ES-I3 (cell line): ENCODE measurements at regions not wholly inside any gene's neighbourhood (a gene's known extent, or its start where the extent isn't known, plus 50 kb on each side); places are given as distances from the start of the nearest gene placed in this dataset.

Experiments used
- H3K36me3 ChIP-seq: 2 replicates; pipeline ENCODE4 v1.6.1; 2013; ENCODE audit warnings: mild to moderate bottlenecking, low read length, control low read depth, moderate library complexity; ENCODE audit not compliant: insufficient read depth
- H3K4me1 ChIP-seq: 2 replicates; pipeline ENCODE4 v1.6.1; 2013; ENCODE audit warnings: mild to moderate bottlenecking, control low read depth, low read length; ENCODE audit not compliant: insufficient read depth
- H3K9ac ChIP-seq: 2 replicates; pipeline ENCODE4 v1.6.1; 2013; ENCODE audit warnings: low read depth, mild to moderate bottlenecking, low read length, moderate library complexity
- H3K9me3 ChIP-seq: 2 replicates; pipeline ENCODE4 v1.6.1; 2013; ENCODE audit warnings: mild to moderate bottlenecking, low read length, moderate library complexity; ENCODE audit not compliant: control insufficient read depth, insufficient read depth

DNA sequence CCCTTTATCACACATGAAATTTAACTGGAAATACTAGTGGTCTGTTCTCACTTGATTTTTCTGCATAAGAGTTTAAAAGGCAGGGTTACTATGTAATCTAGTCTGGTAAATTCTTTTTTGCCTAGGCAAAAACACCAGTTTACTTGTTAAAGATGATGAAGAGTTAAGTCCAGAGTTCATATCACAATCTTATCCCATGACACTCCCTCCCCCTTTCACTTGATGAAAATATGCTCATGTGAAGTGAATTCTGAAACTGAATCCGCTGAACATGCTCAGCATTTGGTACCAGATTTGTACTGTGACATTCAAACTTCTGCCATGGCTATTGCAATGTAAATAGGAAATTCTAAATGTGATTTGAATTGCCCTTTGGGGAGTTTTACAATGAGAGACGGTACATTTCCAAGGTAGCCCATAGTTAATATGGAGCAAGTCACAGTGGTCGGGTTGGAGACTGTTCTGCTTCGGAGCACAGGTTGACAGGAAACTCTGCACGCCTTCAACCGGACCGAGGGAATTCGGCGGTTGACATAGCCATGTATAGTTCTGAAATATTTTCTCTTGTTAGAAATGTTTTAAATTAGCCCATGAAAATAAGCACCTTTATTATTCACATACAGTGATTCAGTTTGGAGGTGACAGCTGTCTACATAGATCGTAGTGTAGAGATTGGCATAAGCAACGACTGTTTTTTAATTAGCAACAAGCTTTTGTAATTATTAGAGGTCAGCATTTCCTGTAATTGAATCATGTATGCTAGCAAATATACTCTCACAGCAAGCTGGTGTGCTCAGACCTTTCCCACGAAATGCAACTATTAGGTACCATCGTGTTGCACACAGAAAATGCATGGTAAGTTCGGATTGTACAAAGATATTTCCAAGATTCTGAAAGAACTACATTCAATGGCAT is 768.6 kb upstream of the GOLIM4 start:
- H3K9me3 ChIP-seq = no peaks in the 10 kb centered on the region
- no peaks in the 10 kb centered on the region for H3K4me1 ChIP-seq
- no peak overlapping the region for H3K9ac ChIP-seq
- H3K36me3 ChIP-seq = no peaks in the 10 kb centered on the region

DNA sequence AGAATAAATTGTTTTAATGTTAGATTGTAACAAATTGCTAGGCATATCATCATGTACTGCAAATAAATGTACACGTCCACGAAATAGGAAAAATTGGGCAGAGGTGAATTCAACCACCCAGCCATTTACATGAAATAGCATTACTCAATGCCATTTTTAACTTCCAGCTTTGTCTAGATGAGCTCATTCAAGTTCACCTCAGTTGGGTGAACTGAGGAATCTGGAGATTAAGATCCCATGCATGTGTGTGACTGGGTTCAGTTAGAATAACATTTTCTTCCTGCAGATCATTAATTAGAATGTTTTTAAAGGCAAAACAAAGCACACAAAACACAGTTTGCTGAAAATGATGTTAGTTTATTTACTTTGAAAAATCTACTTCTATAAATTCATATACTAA is 767.8 kb upstream of the GOLIM4 start:
- no peaks in the 10 kb centered on the region for H3K36me3 ChIP-seq
- no peak overlapping the region for H3K9ac ChIP-seq
- H3K9me3 ChIP-seq = no peaks in the 10 kb centered on the region
- H3K4me1 ChIP-seq = no peaks in the 10 kb centered on the region

DNA sequence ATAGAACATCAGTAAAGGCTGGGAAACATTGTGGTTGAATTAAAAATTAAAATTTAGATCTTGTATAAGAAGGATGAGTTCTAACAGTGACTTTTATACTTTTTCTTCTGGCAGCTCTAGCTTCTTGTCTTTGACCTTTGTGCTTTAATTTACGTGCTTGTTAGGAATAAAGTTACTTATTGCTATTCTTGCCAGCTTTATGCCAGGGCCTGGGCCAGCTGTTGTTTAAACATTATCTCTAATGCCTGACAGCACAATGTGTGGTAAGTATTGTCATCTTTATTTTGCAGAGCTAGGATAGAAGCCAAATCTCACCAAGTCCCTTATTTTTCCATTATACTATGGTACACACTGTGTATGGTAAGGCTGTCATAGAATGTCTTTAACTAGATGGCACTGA is 766.7 kb upstream of the GOLIM4 start:
- Histone ChIP-seq H3K4me1 (no peaks in the 10 kb centered on the region), H3K9me3 (no peaks in the 10 kb centered on the region), H3K36me3 (no peaks in the 10 kb centered on the region), H3K9ac (no peak overlapping the region)

DNA sequence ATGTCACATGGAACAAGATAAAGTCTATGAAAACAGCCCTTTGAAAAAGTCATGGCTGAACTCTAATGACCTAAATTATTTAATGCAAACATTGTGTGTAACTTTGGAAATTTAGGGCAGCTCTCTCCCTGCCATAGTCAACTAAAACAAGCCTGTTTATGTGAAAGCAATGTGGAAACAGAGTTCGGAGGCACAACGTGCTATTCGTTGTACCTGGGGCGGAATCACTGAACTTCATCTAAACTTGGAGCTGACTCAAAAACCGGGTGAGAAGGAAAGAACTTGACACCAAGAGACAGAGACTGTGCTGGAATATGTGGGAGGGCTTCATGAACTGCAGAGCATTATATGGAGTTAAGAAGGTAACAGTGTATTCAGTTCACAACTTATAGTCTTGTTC is 764.9 kb upstream of the GOLIM4 start:
- Histone ChIP-seq H3K9ac (no peak overlapping the region), H3K9me3 (no peaks in the 10 kb centered on the region), H3K36me3 (no peaks in the 10 kb centered on the region), H3K4me1 (no peaks in the 10 kb centered on the region)

DNA sequence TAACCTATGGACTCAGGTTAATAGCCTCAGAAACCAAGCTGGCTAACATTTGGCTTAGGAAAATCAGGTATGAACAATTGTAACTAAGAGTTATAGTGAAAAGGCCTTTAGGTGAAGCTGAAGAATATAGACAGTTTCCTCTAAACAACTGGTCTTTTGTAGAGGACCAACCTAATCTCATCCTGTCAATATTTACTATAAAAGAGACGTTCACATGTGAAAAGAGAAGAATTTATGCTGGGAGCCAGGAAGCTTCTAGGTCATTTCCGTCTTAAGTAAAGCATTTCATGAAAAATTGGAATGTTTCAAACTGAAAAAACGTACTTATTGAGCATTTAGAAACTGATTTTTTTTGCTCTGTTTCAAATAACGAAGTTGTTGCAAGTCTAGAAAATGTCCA is 764.3 kb upstream of the GOLIM4 start:
- no peaks in the 10 kb centered on the region for H3K4me1 ChIP-seq
- H3K36me3 ChIP-seq = no peaks in the 10 kb centered on the region
- H3K9ac ChIP-seq = no peak overlapping the region
- H3K9me3 ChIP-seq = no peaks in the 10 kb centered on the region

DNA sequence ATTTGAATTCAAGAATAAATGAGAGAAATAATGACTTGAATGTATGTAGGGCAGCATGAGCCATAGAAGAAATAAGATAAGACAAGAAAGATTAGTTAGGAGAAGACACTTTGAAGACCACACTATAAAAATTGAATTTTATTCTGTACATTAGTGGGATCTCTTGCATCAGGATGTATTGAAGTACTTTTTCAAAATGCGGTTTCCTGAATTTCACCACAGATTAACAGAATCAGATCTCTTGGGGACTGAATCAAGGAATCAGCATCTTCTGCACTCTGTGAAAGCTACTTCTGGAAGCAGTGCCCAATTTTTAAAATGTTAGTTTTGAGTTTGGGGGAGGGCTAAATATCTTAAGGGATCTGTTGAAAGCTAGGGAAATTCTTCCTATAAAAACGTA is 763.9 kb upstream of the GOLIM4 start:
- Histone ChIP-seq H3K9ac (no peak overlapping the region), H3K4me1 (no peaks in the 10 kb centered on the region), H3K36me3 (no peaks in the 10 kb centered on the region), H3K9me3 (no peaks in the 10 kb centered on the region)

DNA sequence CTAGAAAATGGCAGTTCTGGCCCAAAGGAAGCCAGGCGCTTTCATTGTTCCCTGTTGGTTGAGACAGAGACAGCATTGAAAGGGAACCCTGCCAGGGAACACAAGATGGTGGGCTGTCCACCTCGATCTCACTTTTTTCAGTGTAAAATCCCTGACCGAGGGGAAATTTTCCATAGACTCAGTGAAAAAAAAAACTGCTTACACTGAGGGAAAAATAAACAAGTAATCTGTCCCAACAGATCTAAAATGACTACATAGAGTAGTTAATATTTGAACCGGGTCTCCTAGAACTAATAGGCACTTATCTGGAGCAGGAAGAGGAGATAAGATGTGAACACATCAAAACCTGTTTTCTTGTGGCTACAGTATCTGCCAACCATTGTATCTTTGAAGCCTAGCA is 763.4 kb upstream of the GOLIM4 start:
- Histone ChIP-seq H3K36me3 (no peaks in the 10 kb centered on the region), H3K9me3 (no peaks in the 10 kb centered on the region), H3K4me1 (no peaks in the 10 kb centered on the region), H3K9ac (no peak overlapping the region)

DNA sequence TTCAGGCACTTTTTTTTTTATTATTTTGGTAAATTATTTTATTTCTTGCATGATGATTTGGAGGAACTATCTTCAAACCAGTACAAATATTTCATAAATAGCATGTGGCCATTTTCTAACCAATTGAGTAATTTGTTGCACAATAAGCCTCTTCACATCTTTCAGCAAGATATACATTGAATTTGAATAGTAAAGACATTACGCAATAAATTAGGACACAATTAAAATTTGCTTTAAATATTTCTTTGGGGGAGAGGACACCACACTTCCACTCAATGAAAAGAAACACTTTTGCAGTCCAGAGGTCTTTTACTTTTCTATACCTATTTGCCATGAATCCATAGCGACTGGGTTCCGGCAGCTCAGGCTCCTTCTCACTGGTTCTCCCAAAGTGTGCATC is 762.6 kb upstream of the GOLIM4 start:
- Histone ChIP-seq H3K4me1 (no peaks in the 10 kb centered on the region), H3K9me3 (no peaks in the 10 kb centered on the region), H3K36me3 (no peaks in the 10 kb centered on the region), H3K9ac (no peak overlapping the region)

DNA sequence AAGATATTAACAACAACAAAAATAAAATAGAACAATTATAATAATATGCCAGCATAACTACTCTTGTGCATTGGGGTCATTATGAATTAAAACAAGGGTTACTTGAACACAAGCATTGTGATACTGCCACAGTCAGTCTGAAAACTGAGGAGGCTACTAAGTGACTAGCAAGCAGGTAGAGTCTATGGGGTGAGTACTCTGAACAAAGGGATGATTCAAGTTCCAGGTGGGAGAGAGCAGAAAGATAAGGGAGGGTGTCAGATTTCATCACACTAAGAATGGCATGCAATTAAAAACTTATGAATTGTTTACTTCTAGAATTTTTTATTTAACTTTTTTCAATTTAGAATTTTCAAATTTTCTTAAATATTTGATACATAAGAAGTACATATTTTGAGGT is 754.4 kb upstream of the GOLIM4 start:
- Histone ChIP-seq H3K4me1 (peaks cover 7% of the 10 kb centered on the region; the same call in 1 of the 2 replicates), H3K36me3 (no peaks in the 10 kb centered on the region), H3K9me3 (peaks cover 6% of the 10 kb centered on the region; the same call in 1 of the 2 replicates), H3K9ac (no peak overlapping the region)

DNA sequence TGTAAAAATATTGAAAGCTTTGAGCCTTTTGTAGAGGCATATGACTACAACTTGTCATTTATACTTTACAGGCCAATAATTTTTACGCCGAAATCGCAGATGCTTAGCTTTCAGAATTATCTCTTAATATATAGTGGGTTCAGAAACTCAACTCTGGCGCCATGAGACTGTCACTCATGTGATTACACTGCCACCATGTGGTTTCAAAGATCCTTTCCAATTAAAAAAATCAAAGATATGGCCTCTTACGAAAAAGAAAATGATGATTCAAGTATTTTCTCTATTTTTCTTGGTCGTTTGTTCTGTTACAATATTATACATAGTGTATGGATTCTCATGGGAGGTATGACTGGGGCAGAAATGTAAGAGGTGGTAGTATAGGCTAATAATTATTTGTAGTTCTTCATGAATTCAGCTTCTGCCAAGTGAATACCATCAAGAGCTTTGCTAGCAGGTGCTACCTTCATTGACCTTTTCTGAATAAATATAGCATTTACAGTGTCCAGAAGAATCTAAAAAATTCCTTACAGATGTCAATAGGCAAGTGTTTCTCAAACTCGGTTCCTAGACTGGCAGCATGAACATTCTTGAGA is 751.7 kb upstream of the GOLIM4 start:
- H3K36me3 ChIP-seq = no peaks in the 10 kb centered on the region
- peaks cover 8% of the 10 kb centered on the region; the same call in 1 of the 2 replicates for H3K4me1 ChIP-seq
- no peak overlapping the region for H3K9ac ChIP-seq
- peaks cover 6% of the 10 kb centered on the region; the same call in 1 of the 2 replicates for H3K9me3 ChIP-seq

DNA sequence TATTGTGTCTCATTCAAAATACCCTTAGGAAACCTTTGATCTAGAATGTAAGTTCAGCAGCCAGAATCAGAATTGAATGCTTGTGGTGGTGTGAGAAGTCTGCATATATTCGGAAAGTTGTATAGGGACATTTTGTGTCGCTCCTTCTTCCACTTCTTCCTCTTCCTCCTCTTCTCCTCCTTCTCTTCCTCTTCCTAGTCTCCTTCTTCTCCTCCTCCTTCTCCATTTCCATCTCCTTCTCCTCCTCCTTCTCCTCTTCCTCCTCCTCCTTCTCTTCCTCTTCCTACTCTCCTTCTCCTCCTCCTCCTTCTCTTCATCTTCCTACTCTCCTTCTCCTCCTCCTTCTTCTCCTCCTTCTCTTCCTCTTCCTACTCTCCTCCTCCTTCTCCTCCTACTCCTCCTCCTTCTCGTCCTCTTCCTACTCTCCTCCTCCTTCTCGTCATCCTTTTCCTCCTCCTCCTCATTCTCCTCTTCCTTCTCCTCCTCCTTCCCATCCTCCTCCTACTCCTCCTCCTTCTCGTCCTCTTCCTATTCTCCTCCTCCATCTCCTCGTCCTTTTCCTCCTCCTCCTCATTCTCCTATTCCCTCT is 749.3 kb upstream of the GOLIM4 start:
- Histone ChIP-seq H3K4me1 (peaks cover 25% of the 10 kb centered on the region; the same call in 1 of the 2 replicates), H3K36me3 (no peaks in the 10 kb centered on the region), H3K9ac (no peak overlapping the region), H3K9me3 (no peaks in the 10 kb centered on the region)

DNA sequence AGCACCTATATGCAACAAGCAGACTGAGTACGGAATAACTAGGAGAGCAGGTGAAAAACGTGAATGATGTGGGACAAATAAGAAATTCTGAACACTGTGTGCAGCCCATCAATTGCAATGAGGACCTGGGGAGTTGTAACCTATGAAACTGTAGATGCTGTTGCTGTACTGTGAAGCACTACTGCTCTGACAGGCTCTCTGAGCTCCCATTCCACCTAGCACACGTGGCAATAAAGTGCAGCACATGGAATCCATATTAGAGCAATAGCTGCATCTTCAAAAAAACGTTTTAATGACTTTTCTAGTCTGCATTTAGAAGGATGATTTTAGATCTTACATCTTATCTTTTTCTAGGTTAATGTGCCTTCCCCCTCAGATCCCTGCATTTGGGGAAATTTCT is 748.7 kb upstream of the GOLIM4 start:
- peaks cover 26% of the 10 kb centered on the region; the same call in 1 of the 2 replicates for H3K4me1 ChIP-seq
- H3K9ac ChIP-seq = no peak overlapping the region
- no peaks in the 10 kb centered on the region for H3K9me3 ChIP-seq
- no peaks in the 10 kb centered on the region for H3K36me3 ChIP-seq

DNA sequence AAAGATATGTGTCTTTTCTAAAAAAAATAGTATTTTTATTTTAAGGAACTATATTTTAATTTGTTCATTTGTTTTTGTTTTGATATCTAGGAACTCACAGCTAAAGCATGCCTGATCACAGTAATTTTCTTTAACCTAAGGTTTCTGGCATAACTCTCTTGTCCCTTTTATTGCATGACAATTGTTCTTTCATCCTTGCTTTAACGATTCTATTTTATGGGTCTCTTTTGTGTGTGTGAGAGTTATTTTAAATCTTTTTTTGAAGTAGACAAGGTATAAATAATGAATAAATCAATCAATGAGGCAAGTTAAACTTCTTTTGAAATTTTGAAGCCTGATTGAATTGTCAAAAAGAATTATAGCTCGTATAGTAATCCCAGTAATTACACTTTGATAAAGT is 747.8 kb upstream of the GOLIM4 start:
- no peak overlapping the region for H3K9ac ChIP-seq
- H3K4me1 ChIP-seq = peaks cover 32% of the 10 kb centered on the region
- no peaks in the 10 kb centered on the region for H3K9me3 ChIP-seq
- H3K36me3 ChIP-seq = no peaks in the 10 kb centered on the region

DNA sequence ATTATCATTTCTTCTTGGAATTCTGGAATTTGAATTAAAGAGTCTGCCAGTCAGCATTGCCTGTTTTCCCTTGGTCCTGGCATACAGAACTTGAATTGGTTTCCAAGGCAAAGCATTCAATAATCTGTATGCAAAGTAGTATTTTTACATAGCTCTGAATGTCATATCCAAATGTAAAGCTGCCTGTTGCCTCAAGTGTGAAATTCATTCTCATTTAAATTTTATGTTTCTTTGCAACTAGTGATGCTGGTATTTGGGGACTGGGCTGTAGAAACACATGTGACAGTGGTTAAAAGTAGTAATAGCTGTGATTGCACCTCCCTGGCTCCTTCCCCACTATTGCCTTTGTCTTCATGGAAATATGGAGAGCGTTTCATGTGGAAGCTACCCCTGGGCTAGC is 743.9 kb upstream of the GOLIM4 start:
- peaks cover 30% of the 10 kb centered on the region for H3K4me1 ChIP-seq
- H3K9me3 ChIP-seq = no peaks in the 10 kb centered on the region
- H3K9ac ChIP-seq = no peak overlapping the region
- H3K36me3 ChIP-seq = no peaks in the 10 kb centered on the region; the same call in 1 of the 2 replicates

DNA sequence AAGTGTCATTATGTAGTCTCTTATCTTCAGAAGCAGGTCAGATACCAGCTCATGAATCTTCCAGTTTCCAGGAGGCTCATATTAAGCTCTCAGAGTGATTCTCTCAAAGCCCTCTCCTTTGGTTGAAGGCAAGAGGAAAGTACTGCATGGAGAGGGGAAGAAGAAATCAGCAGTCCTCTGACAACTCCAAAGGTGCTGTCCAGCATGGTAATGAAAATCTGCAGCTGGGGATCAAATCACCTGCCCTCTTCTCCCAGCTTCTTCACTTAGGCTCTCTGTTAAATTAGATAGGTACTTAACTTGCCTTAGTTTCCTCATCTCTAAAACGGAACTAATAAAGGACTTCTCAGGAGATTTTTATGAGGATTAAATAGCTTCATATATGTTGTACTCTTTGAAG is 738.8 kb upstream of the GOLIM4 start:
- no peak overlapping the region for H3K9ac ChIP-seq
- H3K9me3 ChIP-seq = no peaks in the 10 kb centered on the region; the same call in 1 of the 2 replicates
- H3K4me1 ChIP-seq = peaks cover 11% of the 10 kb centered on the region
- no peaks in the 10 kb centered on the region; the same call in 1 of the 2 replicates for H3K36me3 ChIP-seq
